Stimulated activated CD4-positive, alpha-beta T cell treated with anti-CD3 and anti-CD28 coated beads, Interleukin-15, amount 100 ng/mL, for 1 hour (primary cell): ENCODE measurements at regions not wholly inside any gene's neighbourhood (a gene's known extent, or its start where the extent isn't known, plus 50 kb on each side); places are given as distances from the start of the nearest gene placed in this dataset.

Source experiments
- DNase-seq, 2 donors: peaks; one replicate each; pipeline ENCODE4 v3.0.0-alpha.2; 2020; ENCODE audit warnings: low read depth in 1 of 2, low spot score in 1 of 2

GRCh38 chr17:5784791-5785190, 200.5 kb upstream of the NLRP1 start:
- DNase-seq: no peak

DNA sequence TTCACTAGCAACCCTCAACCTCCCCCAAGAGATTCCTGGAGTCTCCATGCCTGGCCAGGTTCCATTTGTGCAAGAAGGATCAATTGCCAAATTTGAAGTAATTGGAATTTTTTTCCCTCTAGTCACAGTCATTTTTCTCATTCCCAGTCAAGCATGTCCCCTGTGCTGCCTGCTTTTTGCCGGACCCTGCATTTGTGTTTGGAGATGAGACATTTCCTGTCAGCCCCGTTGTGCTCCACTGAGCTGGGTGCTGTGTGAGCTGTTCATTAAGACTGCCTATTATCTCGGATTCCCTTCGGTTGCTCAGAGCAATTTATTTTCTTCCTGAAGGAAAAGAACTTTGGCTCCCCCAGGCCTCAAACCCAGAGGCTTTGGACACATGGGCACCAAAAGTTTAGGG, 201.0 kb upstream of the NLRP1 start:
- DNase-seq: no peak

DNA sequence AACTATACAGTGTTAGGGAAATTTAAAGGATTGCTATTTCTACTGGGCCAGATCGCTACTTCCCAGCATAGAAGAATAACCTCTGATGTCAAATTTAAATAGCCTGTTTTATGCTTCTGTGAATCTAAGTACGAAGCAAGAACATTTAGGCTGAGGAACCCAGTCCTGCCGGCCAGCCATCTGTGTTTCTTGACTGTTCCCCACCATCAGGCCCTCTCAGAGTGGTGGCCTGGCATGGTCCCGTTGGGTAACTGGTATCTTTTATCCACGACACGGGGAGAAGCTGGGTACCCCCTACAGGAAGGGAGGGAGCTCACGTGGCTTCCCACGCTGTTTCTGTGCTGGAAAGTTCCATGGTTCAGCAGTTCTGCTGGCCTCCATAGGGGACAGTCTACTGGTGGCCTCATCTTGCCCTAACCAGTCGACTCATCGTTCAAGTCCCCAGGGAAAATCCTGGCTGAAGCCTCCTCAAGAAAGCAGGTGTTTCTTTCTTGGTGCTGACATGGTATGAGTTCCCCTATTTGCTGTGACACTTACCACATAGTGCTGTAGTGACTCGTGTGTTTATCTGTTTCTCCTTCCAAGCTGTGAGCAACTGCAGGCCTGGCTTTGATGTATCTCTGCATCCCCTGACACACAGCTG, 201.7 kb upstream of the NLRP1 start:
- no peak for DNase-seq

- DNase-seq: no peak
These were observed 202.2 kb upstream of the NLRP1 start for GRCh38 chr17:5786510-5786875.

DNA sequence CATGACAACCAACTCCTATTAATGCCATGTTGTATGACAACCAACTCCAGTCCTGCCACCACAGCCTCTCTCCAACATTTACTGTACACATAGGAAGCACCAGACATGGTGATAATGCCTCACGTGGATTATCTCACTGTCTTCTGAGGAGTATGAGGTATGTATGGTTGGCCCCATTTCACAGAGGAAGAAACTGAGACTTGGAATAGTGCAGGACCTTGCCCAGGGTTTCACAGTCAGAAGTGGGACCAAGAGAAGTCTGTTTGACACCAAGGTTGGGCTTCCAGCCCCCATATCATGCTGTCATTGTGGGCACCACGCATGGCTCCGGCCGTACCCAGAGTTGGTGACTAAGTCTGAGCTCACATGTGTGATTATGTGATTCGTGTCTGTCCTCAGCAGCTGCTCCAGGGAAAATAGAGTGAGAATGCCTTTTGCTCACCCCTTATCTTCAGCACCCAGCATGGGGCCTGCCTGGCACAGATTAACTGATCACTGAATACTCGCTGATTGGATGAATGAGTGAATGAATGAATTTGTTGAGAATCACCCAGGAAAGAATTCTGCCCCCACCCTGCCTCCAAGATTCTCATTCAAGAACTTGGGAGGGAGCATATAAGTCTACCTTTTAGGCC, 204.1 kb upstream of the NLRP1 start:
- no peak for DNase-seq

DNA sequence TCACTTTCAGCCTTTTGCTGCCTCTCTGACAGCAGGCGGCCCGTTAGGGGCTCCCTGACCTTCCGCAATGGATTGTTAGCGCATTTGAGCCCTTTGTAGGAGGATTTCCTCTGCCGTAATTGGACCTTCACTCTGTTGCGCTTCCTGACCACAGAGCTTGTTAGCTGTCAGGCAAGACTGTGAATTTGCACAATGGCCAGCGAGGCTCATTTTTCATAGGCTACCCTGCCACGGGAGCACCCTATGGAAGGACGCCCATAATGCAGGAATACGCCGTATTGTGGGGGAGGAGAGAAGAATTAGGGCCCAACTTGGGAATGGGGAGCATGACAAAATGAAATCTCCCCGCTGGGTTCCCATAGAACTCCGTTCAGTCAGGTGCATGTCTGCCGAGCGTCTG, 205.2 kb upstream of the NLRP1 start:
- DNase-seq: no peak

- no peak for DNase-seq
These were observed 208.8 kb upstream of the NLRP1 start for GRCh38 chr17:5793157-5793556.

GRCh38 chr17:5793899-5794298, 209.6 kb upstream of the NLRP1 start:
- no peak for DNase-seq

- no peak for DNase-seq
These were observed 210.1 kb upstream of the NLRP1 start for GRCh38 chr17:5794385-5794784.

DNA sequence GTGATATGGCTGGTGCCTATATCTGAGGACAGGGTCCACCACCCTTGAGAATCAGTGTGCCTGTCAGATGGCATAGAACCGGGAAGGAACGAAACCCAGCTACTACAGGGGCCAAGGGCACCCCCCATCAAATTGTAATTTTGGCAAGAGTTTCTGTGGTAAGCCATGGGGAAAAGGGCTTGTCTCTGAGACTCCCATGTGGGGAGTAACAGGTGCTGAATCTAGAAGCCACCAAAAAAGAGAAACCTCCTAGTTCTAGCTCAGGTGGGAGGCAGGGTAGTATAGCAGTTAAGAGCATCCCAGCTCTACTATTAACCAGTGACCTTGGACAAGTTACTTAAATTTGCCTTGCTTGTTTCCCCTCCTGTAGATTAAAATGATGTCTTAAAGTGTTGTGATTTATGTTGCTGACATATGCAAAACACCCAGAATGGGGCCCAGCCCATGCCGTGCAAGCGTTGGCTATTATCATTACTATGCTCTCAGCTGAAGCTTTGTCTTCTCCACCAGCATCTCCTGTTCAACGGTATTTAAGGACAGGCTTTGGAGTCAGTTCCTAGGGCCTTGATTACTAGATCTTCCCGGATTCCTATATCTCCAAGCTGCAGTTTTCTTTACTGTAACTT, 210.7 kb upstream of the NLRP1 start:
- no peak for DNase-seq

- no peak for DNase-seq
These were observed 213.2 kb upstream of the NLRP1 start for GRCh38 chr17:5797447-5798050.

- no peak for DNase-seq
These were observed 213.8 kb upstream of the NLRP1 start for GRCh38 chr17:5798094-5798493.

- DNase-seq: no peak
These were observed 215.8 kb upstream of the NLRP1 start for GRCh38 chr17:5800131-5800530.

DNA sequence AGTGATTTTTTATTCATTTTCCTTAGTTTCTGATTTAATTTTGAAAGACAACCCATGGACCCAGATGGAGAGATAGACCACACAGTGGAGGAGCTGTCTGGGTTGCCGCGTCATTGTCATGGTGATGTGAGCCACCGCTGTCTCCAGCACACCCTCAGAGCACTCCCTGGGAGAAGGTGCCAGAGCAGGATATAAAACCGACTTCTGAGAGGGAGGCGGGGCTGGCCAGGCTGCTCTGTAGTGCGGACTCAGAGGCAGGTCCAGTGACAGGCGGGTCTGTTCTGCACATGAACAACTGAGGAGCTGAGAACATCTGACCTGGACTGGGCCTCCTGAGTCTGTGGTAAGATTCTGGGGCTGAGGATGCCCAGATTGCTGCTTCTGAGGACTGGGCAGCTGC, 216.3 kb upstream of the NLRP1 start:
- no peak for DNase-seq

- no peak for DNase-seq
These were observed 219.9 kb upstream of the NLRP1 start for GRCh38 chr17:5804251-5804650.

- no peak for DNase-seq
These were observed 224.7 kb upstream of the NLRP1 start for GRCh38 chr17:5809056-5809455.

GRCh38 chr17:5809580-5810188, 225.4 kb upstream of the NLRP1 start:
- no peak for DNase-seq

- DNase-seq: no peak
These were observed 228.3 kb upstream of the NLRP1 start for GRCh38 chr17:5812590-5812989.

GRCh38 chr17:5813357-5813756, 229.0 kb upstream of the NLRP1 start:
- DNase-seq: no peak

DNA sequence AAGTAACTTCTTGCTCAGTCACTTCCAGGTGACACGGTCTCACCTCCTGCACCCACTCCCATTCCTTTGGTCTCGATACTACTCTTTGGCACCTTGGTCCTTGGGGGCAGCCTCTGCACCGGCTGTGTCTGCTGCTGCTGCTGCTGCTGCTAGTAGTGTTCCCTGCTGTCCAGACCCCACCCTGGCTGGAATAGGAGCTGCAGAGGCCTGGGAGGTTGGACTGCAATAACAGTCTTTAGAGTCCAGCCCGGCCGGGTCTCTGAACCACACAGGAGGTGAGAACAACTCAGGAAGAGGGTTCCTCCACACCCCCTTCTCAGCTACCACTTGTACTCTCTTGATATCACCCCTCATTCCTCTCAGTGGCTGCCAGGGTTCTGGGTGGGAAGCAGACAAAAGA, 231.1 kb upstream of the NLRP1 start:
- no peak for DNase-seq

GRCh38 chr17:5816491-5817070, 232.3 kb upstream of the NLRP1 start:
- DNase-seq: no peak
